Activated naive CD8-positive, alpha-beta T cell treated with anti-CD3 and anti-CD28 coated beads for 36 hours (primary cell): ENCODE measurements at regions not wholly inside any gene's neighbourhood (a gene's known extent, or its start where the extent isn't known, plus 50 kb on each side); places are given as distances from the start of the nearest gene placed in this dataset.

Source experiments
- DNase-seq: peaks from one replicate; pipeline ENCODE4 v3.0.0; 2021
- H3K27ac Mint-ChIP-seq: one replicate; pipeline ENCODE4 v1.8.0; 2022; ENCODE audit warnings: mild to moderate bottlenecking, moderate library complexity, mixed read lengths
- H3K27me3 Mint-ChIP-seq: one replicate; pipeline ENCODE4 v1.8.0; 2022; ENCODE audit warnings: mild to moderate bottlenecking, mixed read lengths
- H3K36me3 Mint-ChIP-seq: one replicate; pipeline ENCODE4 v1.8.0; 2021; ENCODE audit warnings: mild to moderate bottlenecking, mixed read lengths
- H3K4me1 Mint-ChIP-seq: one replicate; pipeline ENCODE4 v1.8.0; 2021; ENCODE audit warnings: mixed read lengths
- H3K4me3 Mint-ChIP-seq: one replicate; pipeline ENCODE4 v1.8.0; 2022; ENCODE audit warnings: mild to moderate bottlenecking, moderate library complexity, mixed read lengths
- H3K9me3 Mint-ChIP-seq: one replicate; pipeline ENCODE4 v1.8.0; 2022; ENCODE audit warnings: mixed read lengths

- Mint-ChIP-seq H3K36me3 (no peaks in the 10 kb centered on the region), H3K27me3 (peaks cover 10% of the 10 kb centered on the region), H3K9me3 (peaks cover 6% of the 10 kb centered on the region), H3K4me3 (no peak overlapping the region), H3K4me1 (no peaks in the 10 kb centered on the region), H3K27ac (no peak overlapping the region)
- no peak for DNase-seq
Measured at GRCh38 chr13:95492044-95492801, 60.3 kb upstream of the CLDN10 start.

- Mint-ChIP-seq H3K27ac (no peak overlapping the region), H3K27me3 (peaks cover 10% of the 10 kb centered on the region), H3K36me3 (no peaks in the 10 kb centered on the region), H3K4me1 (no peaks in the 10 kb centered on the region), H3K4me3 (no peak overlapping the region), H3K9me3 (peaks cover 6% of the 10 kb centered on the region)
- no peak for DNase-seq
Measured at GRCh38 chr13:95494082-95494681, 58.3 kb upstream of the CLDN10 start.

- peaks cover 3% of the 10 kb centered on the region for H3K9me3 Mint-ChIP-seq
- H3K36me3 Mint-ChIP-seq = no peaks in the 10 kb centered on the region
- DNase-seq = no peak
- no peak overlapping the region for H3K27ac Mint-ChIP-seq
- H3K27me3 Mint-ChIP-seq = peaks cover 10% of the 10 kb centered on the region
- H3K4me1 Mint-ChIP-seq = no peaks in the 10 kb centered on the region
- no peak overlapping the region for H3K4me3 Mint-ChIP-seq
Measured at GRCh38 chr13:95496485-95496884, 56.0 kb upstream of the CLDN10 start.

DNA sequence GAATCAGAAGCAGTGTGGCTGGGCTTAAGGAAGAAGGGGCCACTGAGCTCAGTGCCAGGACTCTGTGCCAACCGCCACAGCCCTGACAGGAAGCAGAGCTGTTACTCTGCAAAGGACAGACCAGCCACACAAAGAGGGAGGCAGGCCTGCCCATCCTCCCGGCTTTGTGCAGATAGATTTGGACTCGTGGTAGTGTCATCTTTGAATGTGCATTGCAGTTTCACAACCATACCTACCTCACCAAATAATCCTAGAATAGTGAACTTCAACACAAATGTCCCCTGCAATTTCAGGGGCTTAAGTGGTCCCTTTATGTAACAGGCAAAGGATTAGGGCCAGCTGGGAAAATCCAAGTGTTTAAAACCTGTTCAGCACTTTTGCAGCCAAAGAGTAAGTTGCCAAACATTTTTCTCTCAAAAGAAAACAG, 55.1 kb upstream of the CLDN10 start:
- Mint-ChIP-seq H3K4me1 (no peaks in the 10 kb centered on the region), H3K36me3 (no peaks in the 10 kb centered on the region), H3K9me3 (peaks cover 6% of the 10 kb centered on the region), H3K4me3 (no peak overlapping the region), H3K27ac (no peak overlapping the region), H3K27me3 (peaks cover 10% of the 10 kb centered on the region)
- DNase-seq = no peak

DNA sequence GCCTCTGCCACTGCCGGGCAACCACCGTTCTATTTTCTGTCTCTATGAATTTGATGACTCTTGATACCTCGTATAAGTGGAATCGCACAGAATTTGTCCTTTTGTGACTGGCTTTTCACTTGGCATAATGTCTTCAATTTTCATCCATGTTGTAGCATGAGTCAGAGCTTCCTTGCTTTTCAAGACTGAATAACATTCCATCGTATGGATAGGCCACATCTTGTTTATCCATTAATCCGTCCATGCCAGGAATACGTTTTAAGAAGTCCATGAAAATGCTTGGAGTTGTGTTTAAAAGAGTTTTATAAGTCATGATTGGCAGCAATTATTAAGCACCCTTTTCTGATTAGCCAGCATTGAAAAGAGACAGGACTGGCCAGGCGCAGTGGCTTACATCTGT, 53.6 kb upstream of the CLDN10 start:
- Mint-ChIP-seq H3K36me3 (no peaks in the 10 kb centered on the region), H3K27ac (no peak overlapping the region), H3K4me3 (no peak overlapping the region), H3K27me3 (peaks cover 9% of the 10 kb centered on the region), H3K4me1 (no peaks in the 10 kb centered on the region), H3K9me3 (peaks cover 6% of the 10 kb centered on the region)
- DNase-seq = no peak

GRCh38 chr13:95499811-95500712, 52.5 kb upstream of the CLDN10 start:
- no peak overlapping the region for H3K4me3 Mint-ChIP-seq
- peaks cover 4% of the 10 kb centered on the region for H3K27me3 Mint-ChIP-seq
- DNase-seq = no peak
- peaks cover 6% of the 10 kb centered on the region for H3K9me3 Mint-ChIP-seq
- H3K36me3 Mint-ChIP-seq = no peaks in the 10 kb centered on the region
- H3K4me1 Mint-ChIP-seq = no peaks in the 10 kb centered on the region
- no peak overlapping the region for H3K27ac Mint-ChIP-seq

DNA sequence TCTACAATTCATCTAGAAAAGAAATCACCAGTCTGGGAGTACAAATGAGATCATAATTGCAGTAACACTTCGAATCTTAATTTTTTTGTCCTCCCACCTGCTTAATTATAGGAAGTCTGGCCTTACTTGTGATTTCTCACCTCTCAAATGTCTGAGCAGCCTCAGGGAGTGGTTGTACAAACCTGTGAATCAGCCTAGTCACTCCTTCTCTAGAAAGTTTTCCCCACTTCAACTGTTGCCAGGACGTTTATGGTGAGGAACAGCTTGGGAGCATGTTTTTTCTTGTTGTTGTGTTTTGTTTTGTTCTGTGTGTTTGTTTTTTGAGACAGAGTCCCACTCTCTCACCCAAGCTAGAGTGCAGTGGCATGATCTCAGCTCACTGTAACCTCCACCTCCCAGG, 50.3 kb upstream of the CLDN10 start:
- H3K27me3 Mint-ChIP-seq = no peaks in the 10 kb centered on the region
- no peak overlapping the region for H3K27ac Mint-ChIP-seq
- H3K4me1 Mint-ChIP-seq = no peaks in the 10 kb centered on the region
- H3K36me3 Mint-ChIP-seq = no peaks in the 10 kb centered on the region
- no peak overlapping the region for H3K4me3 Mint-ChIP-seq
- no peak for DNase-seq
- H3K9me3 Mint-ChIP-seq = peaks cover 4% of the 10 kb centered on the region
